Esophagus (tissue), 2 donors: ENCODE measurements at regions not wholly inside any gene's neighbourhood (a gene's known extent, or its start where the extent isn't known, plus 50 kb on each side); places are given as distances from the start of the nearest gene placed in this dataset.

Source experiments
- H3K27ac ChIP-seq, 2 donors: one replicate each; pipeline ENCODE4 v1.5.1; 2013; ENCODE audit warnings: low read depth in 2 of 2, mild to moderate bottlenecking in 2 of 2, inconsistent platforms in 1 of 2, low read length in 1 of 2, moderate library complexity in 1 of 2
- H3K27me3 ChIP-seq, 2 donors: one replicate each; pipeline ENCODE4 v1.6.1; 2013; ENCODE audit warnings: low read length in 2 of 2, control low read depth in 1 of 2, mild to moderate bottlenecking in 1 of 2; ENCODE audit not compliant: insufficient read depth in 2 of 2, control insufficient read depth in 1 of 2
- H3K36me3 ChIP-seq, 2 donors: one replicate each; pipeline ENCODE4 v1.6.1; 2013; ENCODE audit warnings: low read length in 1 of 2; ENCODE audit not compliant: control insufficient read depth in 2 of 2, insufficient read depth in 2 of 2
- H3K4me1 ChIP-seq, 2 donors: one replicate each; pipeline ENCODE4 v1.6.1; 2013; ENCODE audit warnings: low read length in 1 of 2; ENCODE audit not compliant: control insufficient read depth in 2 of 2, insufficient read depth in 2 of 2
- H3K4me3 ChIP-seq, 2 donors: one replicate each; pipeline ENCODE4 v1.5.1; 2013; ENCODE audit warnings: low read length in 2 of 2, mild to moderate bottlenecking in 2 of 2, low read depth in 1 of 2, moderate library complexity in 1 of 2
- H3K9me3 ChIP-seq, 2 donors: one replicate each; pipeline ENCODE4 v1.6.1; 2013; ENCODE audit warnings: mild to moderate bottlenecking in 2 of 2, low read depth in 1 of 2, low read length in 1 of 2, moderate library complexity in 1 of 2; ENCODE audit not compliant: control insufficient read depth in 2 of 2, insufficient read depth in 1 of 2
- WGBS, 2 donors: extraction: QIAGEN DNeasy Blood & Tissue Kit; methylation state at CpG; one replicate each; pipeline ENCODE4 v1.1.7; 2013; 5-methylcytosine and 5-hydroxymethylcytosine counted together
- donor health status: healthy with polysubstance abuse.
- donor health status: Bipolar disorder and iron deficiency.

GRCh38 chr2:150282357-150282756, 205.1 kb downstream of the RND3 start:
- H3K4me3 ChIP-seq, result no peak overlapping the region
- no peaks in the 10 kb centered on the region for H3K4me1 ChIP-seq
- H3K36me3 ChIP-seq, result no peaks in the 10 kb centered on the region
- WGBS, 2 donors, result 81 to 82% methylated on average over 4 of the region's 4 CpGs
- H3K27ac ChIP-seq, result no peak overlapping the region
- no peaks in the 10 kb centered on the region for H3K27me3 ChIP-seq
- no peaks in the 10 kb centered on the region for H3K9me3 ChIP-seq

- H3K4me3 ChIP-seq, result no peak overlapping the region
- H3K9me3 ChIP-seq, result peaks cover 6% of the 10 kb centered on the region in 2 donors
- WGBS, 2 donors, result 13 to 25% methylated on average over 1 of the region's 1 CpG
- H3K36me3 ChIP-seq, result no peaks in the 10 kb centered on the region
- no peaks in the 10 kb centered on the region for H3K27me3 ChIP-seq
- no peak overlapping the region for H3K27ac ChIP-seq
- H3K4me1 ChIP-seq, result no peaks in the 10 kb centered on the region
Observed at GRCh38 chr2:150280231-150280630, 207.2 kb downstream of the RND3 start.

GRCh38 chr2:150279686-150280085, 207.8 kb downstream of the RND3 start:
- 52 to 62% methylated on average over 1 of the region's 1 CpG for WGBS, 2 donors

GRCh38 chr2:150276737-150277136, 210.7 kb downstream of the RND3 start:
- Histone ChIP-seq H3K27me3 (no peaks in the 10 kb centered on the region), H3K9me3 (peaks cover 6% of the 10 kb centered on the region in 2 donors), H3K36me3 (no peaks in the 10 kb centered on the region), H3K4me1 (no peaks in the 10 kb centered on the region), H3K4me3 (no peak overlapping the region), H3K27ac (no peak overlapping the region)
- WGBS, 2 donors, result 68 to 93% methylated on average over 1 of the region's 1 CpG

More at GRCh38 chr2:150279686-150280085, 207.8 kb downstream of the RND3 start:
- Histone ChIP-seq H3K27me3 (no peaks in the 10 kb centered on the region), H3K36me3 (no peaks in the 10 kb centered on the region), H3K27ac (no peak overlapping the region), H3K9me3 (peaks cover 6% of the 10 kb centered on the region in 2 donors), H3K4me3 (no peak overlapping the region), H3K4me1 (no peaks in the 10 kb centered on the region)

GRCh38 chr2:150274108-150274507, 213.4 kb downstream of the RND3 start:
- WGBS, 2 donors, result 40 to 46% methylated on average over 3 of the region's 3 CpGs
- H3K27ac ChIP-seq, result no peak overlapping the region
- H3K27me3 ChIP-seq, result no peaks in the 10 kb centered on the region
- no peaks in the 10 kb centered on the region for H3K36me3 ChIP-seq
- peaks cover 6% of the 10 kb centered on the region in 2 donors for H3K9me3 ChIP-seq
- H3K4me1 ChIP-seq, result no peaks in the 10 kb centered on the region
- H3K4me3 ChIP-seq, result no peak overlapping the region

- peaks cover 6% of the 10 kb centered on the region in 2 donors for H3K9me3 ChIP-seq
- H3K36me3 ChIP-seq, result no peaks in the 10 kb centered on the region
Observed at GRCh38 chr2:150271952-150272802, 215.3 kb downstream of the RND3 start.

GRCh38 chr2:150267651-150268415, 219.6 kb downstream of the RND3 start:
- Histone ChIP-seq H3K4me1 (no peaks in the 10 kb centered on the region), H3K9me3 (no peaks in the 10 kb centered on the region), H3K27ac (no peak overlapping the region), H3K36me3 (no peaks in the 10 kb centered on the region), H3K27me3 (no peaks in the 10 kb centered on the region), H3K4me3 (no peak overlapping the region)
- 62 to 67% methylated on average over 3 of the region's 3 CpGs for WGBS, 2 donors

More at GRCh38 chr2:150271952-150272802, 215.3 kb downstream of the RND3 start:
- no peaks in the 10 kb centered on the region for H3K27me3 ChIP-seq
- no peaks in the 10 kb centered on the region for H3K4me1 ChIP-seq
- no peak overlapping the region for H3K27ac ChIP-seq
- H3K4me3 ChIP-seq, result no peak overlapping the region

GRCh38 chr2:150266931-150267330, 220.5 kb downstream of the RND3 start:
- H3K27me3 ChIP-seq, result no peaks in the 10 kb centered on the region
- H3K9me3 ChIP-seq, result no peaks in the 10 kb centered on the region
- WGBS, 2 donors, result 97 to 99% methylated on average over 2 of the region's 2 CpGs
- no peak overlapping the region for H3K27ac ChIP-seq
- H3K4me3 ChIP-seq, result no peak overlapping the region
- H3K36me3 ChIP-seq, result no peaks in the 10 kb centered on the region
- H3K4me1 ChIP-seq, result no peaks in the 10 kb centered on the region

- Histone ChIP-seq H3K9me3 (no peaks in the 10 kb centered on the region), H3K4me1 (no peaks in the 10 kb centered on the region), H3K36me3 (no peaks in the 10 kb centered on the region), H3K4me3 (no peak overlapping the region), H3K27me3 (no peaks in the 10 kb centered on the region), H3K27ac (no peak overlapping the region)
- 86 to 88% methylated on average over 2 of the region's 2 CpGs for WGBS, 2 donors
Observed at GRCh38 chr2:150264442-150264841, 223.0 kb downstream of the RND3 start.
